HG03354 (cell line): ENCODE measurements at regions not wholly inside any gene's neighbourhood (a gene's known extent, or its start where the extent isn't known, plus 50 kb on each side); places are given as distances from the start of the nearest gene placed in this dataset.

Source experiments
- ATAC-seq: cut with Tn5 transposase; IDR thresholded peaks from one replicate; pipeline ENCODE4 v1.9.1; 2021; ENCODE audit warnings: mild to moderate bottlenecking; ENCODE audit not compliant: unreplicated experiment, poor library complexity, severe bottlenecking

DNA sequence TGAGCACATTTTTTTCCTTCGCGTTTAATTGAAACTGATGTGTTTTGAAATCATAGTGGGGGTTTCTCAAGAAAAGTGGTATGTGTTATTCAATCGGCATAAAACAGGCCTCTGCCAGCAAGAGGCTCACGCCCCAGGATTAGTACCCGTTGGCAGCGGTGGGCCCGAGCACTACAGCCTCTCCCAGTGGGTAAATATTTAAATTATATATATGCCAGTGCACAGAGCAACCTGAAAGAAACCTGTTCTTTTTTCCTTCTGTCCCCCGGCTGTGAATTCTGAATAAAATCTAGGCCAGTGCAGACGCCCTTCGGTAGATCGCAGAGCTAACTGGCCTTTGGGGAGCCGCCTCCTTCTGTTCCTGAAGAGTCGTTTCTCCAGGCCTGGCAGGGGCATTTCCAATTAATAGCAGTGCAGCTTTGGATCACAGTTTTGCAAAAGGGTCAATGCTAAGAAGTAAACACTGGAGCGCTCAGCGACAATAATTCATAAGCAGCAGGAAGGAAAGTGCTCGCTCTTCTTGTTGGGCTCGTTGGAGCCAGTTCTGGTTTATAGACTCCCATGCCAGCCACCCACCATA lies 202.8 kb upstream of the SALL3 start:
- no peak for ATAC-seq

DNA sequence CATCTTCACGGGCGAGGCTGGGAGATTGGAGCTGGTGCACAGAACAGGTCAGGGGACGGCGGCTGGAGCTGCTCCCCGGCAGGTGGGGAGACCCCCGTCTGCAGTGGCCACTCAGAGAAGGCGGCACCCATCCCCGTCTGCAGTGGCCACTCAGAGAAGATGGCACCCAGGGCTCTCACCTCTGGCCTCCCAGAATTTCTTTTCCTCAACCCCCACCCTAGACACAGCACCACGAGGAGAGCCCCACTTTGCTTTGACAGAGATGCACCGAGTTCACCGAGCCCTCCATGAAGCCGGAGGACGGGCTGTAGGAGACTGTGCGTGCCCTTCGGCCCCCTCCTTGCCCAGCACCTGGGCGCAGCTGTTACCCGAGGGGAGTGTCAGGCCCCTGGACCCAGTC lies 201.6 kb upstream of the SALL3 start:
- no peak for ATAC-seq

DNA sequence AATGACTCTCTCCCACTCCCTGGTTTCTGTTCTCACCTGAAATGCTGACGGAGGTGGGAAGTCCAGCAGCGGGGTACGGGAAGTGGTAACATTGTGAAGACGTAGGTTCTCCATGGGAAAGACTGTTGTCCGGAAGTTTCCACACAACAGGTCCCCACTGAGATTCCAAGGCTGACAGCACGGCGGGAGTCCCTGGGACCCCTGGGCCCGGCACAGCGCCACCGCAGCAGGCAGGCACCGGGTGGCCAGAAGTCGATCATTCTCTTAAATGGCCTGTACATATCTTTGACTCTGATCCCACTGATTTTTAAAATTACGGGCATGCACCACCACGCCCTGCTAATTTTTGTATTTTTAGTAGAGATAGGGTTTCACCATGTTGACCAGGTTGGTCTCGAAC lies 201.0 kb upstream of the SALL3 start:
- no peak for ATAC-seq

DNA sequence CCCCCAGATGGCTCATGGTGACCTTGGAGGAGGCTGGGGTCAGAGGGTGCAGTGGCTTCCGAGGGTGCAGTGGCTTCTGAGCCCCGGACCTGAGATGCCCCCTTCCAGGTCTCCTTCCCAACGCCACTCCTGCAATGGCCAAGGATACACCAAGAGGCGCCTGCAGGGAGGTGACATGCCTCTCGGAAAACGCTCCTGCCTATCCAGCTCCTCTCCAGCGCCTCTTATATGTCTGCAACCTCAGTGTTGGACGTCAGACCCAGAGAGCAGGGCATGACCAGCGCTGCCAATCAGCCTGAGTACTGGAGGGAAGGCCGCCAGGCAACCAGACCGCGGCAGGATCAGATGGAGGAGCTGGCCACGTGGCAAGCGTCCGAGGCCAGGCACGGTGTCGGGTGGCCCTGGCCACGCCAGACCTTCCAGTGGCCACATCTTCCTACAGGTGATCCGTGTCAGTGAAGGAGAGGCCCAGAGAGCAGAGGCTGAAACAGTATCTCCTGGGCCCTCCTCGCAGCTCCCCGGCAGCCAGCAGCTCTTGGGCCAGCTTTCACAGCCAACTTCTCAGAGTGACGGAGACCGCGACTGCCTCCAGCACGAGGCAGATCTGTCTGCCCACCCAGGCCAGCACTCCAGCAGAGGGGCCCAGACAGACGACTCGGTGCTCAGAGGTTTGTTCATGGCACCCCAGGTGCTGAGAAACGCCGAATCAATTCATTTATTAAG lies 199.5 kb upstream of the SALL3 start:
- no peak for ATAC-seq

- ATAC-seq = no peak
Observed at GRCh38 chr18:78780719-78781600, 198.7 kb upstream of the SALL3 start.

DNA sequence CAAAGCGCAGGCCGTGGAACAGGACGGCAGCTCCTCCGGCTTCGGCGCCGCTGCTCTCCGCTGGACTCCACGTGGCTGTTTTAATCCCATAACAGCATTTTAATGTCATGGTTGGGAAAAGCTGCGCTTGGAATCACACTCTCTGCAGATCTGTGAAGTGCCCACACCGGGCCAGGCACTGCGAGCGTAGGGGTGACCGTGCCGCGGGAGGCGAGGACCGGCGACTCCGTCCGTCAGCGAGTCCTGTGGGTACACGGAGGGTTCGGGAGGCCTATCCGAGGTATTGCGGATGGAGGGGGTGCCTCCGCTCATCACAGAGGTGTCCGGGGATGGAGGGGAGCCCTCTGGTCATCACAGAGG lies 198.0 kb upstream of the SALL3 start:
- ATAC-seq = no peak

DNA sequence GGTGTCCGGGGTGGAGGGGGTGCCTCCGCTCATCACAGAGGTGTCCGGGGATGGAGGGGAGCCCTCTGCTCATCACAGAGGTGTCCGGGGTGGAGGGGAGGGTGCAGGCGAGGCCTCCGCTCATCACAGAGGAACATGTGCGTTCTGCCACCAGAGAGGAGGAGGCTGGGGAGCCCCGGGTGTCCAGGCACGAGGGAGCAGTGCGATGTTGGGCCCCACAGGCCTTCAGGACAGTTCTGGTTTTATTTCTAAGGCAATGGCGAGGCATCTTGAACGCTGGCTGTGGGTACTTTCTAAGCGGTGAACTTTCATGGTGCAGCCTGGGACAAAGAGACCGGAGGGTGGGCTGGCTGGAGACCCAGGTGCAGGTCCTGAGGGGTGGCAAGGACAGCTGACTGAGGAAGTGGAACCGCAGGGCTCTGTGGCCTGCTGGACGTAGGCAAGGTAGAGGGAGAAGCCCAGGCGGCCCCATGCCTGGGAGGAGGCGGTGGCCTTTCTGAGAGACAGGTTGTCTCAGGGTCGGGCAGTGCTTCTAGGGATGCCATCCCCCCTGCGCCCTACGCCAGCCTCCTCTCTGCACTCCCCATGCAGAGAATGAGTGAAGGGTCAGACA lies 196.6 kb upstream of the SALL3 start:
- no peak for ATAC-seq

DNA sequence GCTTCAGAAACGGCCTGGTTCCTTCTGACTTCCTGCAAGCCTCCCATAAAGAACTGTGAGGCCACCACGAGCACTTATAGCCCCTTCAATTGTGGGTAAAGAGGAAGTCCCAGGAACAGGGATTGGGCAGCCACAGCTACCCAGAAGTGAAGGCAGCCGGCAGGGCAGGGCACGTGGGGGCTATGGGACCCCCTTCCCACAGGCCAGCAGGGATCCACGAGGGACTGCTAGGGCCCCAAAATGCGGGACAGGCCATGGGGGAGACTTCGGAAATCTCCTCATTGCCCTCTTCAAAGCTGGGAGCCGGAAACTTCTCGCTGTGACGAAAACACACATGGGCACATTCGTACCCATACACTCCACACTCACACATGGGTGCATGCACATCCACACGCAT lies 196.1 kb upstream of the SALL3 start:
- ATAC-seq = no peak

- no peak for ATAC-seq
Observed at GRCh38 chr18:78784861-78785260, 194.8 kb upstream of the SALL3 start.

GRCh38 chr18:78785706-78786105 lies 193.9 kb upstream of the SALL3 start:
- ATAC-seq = no peak

GRCh38 chr18:78786776-78787175 lies 192.8 kb upstream of the SALL3 start:
- ATAC-seq = no peak

- ATAC-seq = no peak
Observed at GRCh38 chr18:78787751-78788150, 191.9 kb upstream of the SALL3 start.

DNA sequence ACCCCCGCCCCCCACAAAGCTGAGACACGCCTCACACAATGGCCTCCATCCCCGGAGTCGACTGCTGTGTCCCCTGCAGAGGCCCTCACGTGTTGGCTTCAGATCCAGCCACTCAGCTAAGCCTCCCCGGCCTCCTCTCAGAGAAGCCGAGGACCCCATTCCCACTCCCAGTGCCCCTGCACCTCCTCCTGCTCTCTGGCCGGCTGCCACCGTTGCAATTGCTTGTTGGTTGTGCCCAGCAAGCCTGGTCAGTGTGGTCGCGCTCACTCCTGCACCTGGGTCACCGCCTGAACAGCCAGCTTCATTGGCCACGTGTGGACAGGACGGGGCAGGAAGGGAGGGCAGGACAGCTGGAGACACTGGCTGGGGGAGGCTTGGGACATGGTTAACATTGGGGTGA lies 191.5 kb upstream of the SALL3 start:
- ATAC-seq = no peak

- ATAC-seq = no peak
Observed at GRCh38 chr18:78789850-78790249, 189.8 kb upstream of the SALL3 start.

DNA sequence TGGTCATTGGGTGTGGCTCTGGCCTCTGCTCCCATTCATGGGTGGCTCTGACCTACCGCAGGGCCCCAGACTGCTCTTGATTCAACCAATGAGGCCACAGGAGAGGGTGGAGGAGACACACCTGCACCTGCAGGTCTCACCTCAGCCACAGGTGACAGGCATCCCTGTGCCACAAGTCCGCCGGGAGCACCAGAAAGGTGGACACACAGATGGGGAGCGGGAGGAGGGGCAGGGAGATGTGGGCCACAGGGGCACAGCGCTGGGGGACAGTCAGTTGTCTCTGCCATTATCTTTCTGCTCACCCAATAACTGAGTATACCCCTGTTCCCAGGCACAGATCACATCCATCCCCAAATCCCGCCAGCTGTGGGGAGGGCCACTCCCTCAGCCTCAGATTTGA lies 189.1 kb upstream of the SALL3 start:
- no peak for ATAC-seq

DNA sequence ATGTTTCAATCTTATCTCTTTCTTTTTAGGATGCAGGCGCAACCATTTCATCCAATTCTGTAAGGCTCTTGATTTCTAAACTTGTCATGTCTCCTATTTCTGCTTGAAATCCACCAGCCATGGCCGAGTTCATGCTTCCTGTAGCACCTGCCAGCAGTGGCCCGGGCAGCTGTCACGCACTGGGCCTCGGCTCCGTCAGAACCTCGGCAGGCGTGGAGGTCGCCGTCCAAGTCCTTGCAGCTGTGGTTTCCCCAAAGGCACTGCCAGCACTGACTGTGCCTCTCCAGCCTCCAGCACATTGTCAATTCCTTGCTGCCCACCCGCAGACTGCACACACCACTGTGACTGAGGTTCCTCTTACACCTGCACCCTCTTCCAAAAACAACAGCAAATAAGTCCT lies 188.7 kb upstream of the SALL3 start:
- no peak for ATAC-seq

GRCh38 chr18:78792094-78792493 lies 187.5 kb upstream of the SALL3 start:
- ATAC-seq = no peak

DNA sequence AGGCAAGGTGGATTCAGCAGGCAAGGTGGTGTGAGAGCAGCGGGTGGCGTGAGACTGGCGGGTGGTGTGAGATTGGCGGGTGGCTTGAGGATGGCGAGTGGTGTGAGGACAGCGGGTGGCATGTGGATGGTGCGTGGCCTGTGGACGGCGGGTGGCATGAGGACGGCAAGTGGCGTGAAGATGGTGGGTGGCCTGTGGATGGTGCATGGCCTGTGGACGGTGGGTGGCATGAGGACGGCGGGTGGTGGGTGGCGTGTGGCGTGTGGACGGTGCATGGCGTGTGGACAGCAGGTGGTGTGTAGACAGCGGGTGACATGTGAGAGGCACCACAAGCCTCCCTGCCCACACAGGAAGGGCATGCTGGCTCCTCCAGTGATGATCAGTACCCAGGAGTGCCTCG lies 186.9 kb upstream of the SALL3 start:
- no peak for ATAC-seq

DNA sequence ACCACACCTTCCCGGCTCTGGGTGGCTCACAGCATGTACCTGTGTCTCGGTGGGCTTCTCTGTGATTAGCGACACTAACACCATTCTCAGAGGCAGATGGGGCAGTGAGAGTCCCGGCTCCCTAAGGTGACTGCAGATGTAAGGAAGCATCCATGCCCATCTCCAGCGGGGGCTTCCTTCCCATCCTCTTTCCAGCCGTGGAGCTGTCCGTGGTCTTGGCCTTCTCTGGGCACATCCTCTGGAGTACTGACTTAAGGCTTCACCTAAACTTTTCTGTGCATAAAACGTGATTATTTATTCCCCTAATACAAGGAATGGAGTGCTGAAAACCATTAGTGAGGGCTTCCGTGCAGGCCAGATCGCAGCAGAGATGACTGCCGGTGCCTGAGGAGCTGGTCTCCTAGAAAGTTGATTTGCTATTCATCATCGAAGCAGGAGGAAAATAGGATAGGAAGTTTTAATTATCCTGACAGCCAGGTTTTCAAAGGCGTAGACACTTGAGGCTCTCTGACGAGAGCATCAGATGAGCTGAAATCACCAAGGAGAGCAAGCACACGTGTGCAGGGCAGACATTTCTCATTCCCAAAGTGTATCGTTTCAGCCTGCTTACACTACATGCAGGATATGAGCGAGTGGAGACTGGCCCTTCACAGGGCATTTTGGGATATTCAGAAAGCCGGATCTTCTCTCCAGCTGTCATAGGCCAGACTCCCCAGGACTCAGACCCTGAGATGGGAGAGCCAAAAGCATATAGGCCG lies 186.1 kb upstream of the SALL3 start:
- ATAC-seq = no peak

- no peak for ATAC-seq
Observed at GRCh38 chr18:78794071-78794430, 185.6 kb upstream of the SALL3 start.
